Stimulated activated CD4-positive, alpha-beta T cell treated with anti-CD3 and anti-CD28 coated beads, Interleukin-2, amount 100 ng/mL, for 24 hours (primary cell): ENCODE measurements at regions not wholly inside any gene's neighbourhood (a gene's known extent, or its start where the extent isn't known, plus 50 kb on each side); places are given as distances from the start of the nearest gene placed in this dataset.
"Not testable (repeated sequence)": the region's sequence is repeated elsewhere in the genome, so short reads cannot be mapped to it uniquely, and the experiment has no call there.

ENCODE experiments used
- DNase-seq, 2 donors: peaks; one replicate each; pipeline ENCODE4 v3.0.0-alpha.2; 2020

DNA sequence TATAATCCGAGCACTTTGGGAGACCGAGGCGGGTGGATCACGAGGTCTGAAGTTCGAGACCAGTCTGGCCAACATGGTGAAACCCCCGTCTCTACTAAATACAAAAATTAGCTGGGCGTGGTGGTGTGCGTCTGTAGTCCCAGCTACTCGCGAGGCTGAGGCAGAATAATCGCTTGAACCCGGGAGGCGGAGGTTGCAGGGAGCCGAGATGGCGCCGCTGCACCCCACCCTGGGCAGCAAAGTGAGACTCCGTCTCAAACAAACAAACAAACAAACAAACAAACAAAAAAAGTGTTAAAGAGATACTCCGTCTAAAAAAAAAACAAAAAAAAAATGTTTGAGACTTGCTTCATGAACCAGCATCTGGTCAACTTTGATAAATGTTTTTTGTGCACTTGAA lies 753.8 kb downstream of the PCDH17 start:
- not testable (repeated sequence) for DNase-seq

- no peak for DNase-seq
These were observed 766.2 kb downstream of the PCDH17 start for GRCh38 chr13:58397596-58398387.

GRCh38 chr13:58399263-58399662 lies 767.7 kb downstream of the PCDH17 start:
- no peak for DNase-seq

- no peak for DNase-seq
These were observed 775.0 kb downstream of the PCDH17 start for GRCh38 chr13:58406545-58406944.

GRCh38 chr13:58429917-58430316 lies 798.4 kb downstream of the PCDH17 start:
- DNase-seq: no peak

GRCh38 chr13:58434943-58435342 lies 803.4 kb downstream of the PCDH17 start:
- DNase-seq: no peak

- no peak for DNase-seq
These were observed 805.9 kb downstream of the PCDH17 start for GRCh38 chr13:58437427-58437826.

GRCh38 chr13:58446979-58447378 lies 815.4 kb downstream of the PCDH17 start:
- DNase-seq: no peak

DNA sequence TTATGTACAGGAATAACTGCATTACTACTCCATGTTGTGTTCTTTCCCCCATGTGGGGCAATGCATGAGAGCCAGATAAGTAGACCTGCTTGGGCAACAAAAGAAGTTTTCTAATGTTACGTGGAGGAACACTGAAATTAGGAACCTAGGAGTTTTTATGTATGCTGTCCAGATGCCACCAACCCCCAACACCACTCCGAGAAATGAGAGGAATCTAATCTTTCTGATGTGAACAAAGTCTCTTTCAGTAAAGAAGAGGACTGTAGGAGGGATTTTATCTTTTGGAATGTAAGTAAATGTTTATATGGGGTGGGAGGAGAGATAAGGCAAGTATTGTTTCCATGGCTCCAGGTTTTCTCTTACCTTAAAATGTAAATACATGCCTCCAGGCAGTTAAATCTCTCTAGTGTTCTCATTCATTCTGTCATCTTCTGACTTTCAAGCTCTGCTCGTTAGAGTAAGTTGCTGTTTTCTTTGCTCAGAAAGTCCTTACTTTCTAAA lies 820.6 kb downstream of the PCDH17 start:
- no peak for DNase-seq

- DNase-seq: no peak
These were observed 823.5 kb downstream of the PCDH17 start for GRCh38 chr13:58455094-58455493.

DNA sequence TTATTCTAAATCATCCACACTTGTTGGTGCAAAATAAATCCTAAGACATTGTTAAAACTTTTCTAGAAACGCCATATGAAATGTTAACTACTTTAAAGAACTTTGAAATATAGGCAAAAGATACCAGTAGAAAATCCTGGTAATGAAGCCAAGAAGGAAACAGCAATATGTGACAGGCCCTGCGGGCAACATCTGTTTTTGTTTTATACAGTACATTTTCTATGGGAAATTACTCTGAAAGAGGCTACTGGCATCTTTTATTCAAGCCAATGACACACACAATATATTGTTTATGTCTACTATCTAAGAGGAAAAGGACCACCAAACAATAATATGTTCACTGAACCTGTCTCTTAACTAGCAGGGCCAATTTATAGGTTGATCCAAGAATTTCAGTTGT lies 829.7 kb downstream of the PCDH17 start:
- no peak for DNase-seq

GRCh38 chr13:58463841-58464240 lies 832.3 kb downstream of the PCDH17 start:
- DNase-seq: no peak

GRCh38 chr13:58467176-58467575 lies 835.6 kb downstream of the PCDH17 start:
- no peak for DNase-seq

DNA sequence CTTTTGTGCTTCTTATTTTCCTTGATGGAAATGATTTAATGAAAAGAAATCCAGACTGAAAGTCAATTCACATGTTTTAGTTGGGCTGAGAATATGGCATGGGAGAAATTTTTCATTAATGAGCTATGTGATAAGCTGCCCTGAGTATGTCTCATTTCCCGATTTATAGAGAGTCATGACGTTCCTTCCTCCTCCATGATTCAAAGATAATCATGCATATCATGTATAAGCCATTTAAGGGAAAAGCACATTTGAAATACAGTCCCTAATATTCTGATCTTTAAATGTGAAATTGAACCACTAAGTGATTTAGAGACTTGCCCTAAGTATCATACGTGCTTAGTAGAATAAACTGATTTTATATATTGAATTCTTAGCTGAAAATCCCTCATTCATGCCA lies 840.9 kb downstream of the PCDH17 start:
- DNase-seq: no peak

GRCh38 chr13:58474581-58474980 lies 843.0 kb downstream of the PCDH17 start:
- no peak for DNase-seq

DNA sequence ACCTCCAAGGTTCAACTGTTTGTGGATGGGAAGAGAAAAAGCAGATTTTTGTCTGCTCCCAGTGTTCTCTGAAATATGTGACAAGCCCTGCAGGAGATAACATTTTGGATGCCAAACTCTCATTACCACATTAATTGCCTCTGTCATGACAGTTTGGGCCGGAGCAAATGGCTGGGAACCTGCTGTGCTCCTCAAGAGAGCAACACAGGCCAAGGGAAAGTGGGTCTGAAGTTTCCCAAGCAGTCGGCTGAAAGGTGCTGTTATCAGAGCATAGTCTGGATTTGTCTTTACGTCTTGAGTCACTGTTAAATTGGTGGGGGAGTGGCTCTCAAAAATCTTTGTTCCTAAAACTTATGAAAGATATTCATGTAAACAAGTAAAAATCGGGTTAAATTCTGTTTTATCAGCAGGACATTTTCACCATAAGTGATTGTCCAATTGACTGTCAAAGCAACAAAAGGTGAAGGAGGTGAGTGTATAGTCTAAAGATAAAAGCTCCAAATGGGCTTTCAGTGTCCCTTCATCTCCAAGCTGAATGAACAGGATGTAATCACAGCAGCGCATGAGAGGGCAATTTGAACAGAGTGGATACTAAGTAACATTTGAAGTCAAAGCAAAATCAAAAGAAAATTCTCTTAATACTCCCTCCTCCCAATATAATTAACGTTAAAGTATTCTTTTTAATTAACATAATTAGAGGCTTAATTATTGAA lies 844.8 kb downstream of the PCDH17 start:
- no peak for DNase-seq

GRCh38 chr13:58478858-58479257 lies 847.3 kb downstream of the PCDH17 start:
- DNase-seq: no peak

GRCh38 chr13:58480061-58480460 lies 848.5 kb downstream of the PCDH17 start:
- no peak for DNase-seq

DNA sequence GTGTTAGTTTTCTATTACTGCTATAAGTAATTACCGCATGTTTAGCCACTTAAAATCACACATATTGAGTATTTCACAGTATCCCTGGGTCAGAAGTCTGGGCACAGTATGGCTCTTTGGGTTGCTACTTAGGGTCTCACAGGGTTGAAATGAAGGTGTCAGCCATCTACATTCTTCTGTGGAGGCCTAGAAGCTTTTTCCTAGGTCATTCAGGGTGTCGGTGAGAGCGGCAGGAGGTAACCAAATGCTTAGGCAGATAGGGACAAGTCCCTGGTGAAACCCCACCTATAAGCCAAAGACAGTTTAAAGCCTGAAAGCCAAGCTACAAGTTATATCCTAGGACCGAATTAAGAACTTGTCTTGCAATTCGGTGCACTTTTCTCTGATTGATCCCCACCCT lies 856.7 kb downstream of the PCDH17 start:
- DNase-seq: no peak

DNA sequence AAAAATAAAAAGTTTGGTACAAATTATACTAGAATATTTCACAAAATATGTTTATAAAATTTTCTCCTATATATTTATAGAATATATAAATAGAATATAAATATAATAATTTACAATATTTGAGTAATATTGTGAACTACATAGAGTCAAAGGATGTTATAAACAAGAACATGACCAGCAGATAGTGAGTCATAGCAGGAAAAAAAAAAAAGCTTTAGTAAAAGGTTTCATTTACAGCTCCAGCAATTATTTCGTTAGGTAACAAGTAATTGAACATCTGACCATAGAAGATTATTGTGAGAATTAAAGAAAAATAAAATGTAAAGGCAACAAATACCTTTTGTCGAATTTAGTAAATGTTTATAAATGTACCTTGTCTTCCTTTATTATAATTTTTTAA lies 864.1 kb downstream of the PCDH17 start:
- no peak for DNase-seq

DNA sequence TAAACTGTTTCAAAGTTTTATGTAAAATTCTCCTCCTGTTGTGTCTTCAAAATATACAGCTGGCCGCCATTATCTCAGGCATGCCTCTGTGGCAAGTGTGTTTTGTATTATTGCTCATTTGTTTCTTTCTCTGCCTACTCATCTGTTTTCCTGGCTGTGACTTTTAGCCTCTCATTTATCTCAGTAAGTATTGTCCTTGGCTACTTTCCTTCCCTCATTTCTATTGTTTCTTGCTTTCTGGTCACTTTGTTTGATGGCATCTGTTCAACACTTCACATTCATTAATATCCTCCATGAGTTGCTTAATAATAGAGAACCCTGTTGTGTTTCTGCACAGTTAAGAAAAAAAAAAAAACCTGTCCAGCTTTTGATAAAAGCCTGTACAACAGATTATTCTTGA lies 869.4 kb downstream of the PCDH17 start:
- DNase-seq: no peak

DNA sequence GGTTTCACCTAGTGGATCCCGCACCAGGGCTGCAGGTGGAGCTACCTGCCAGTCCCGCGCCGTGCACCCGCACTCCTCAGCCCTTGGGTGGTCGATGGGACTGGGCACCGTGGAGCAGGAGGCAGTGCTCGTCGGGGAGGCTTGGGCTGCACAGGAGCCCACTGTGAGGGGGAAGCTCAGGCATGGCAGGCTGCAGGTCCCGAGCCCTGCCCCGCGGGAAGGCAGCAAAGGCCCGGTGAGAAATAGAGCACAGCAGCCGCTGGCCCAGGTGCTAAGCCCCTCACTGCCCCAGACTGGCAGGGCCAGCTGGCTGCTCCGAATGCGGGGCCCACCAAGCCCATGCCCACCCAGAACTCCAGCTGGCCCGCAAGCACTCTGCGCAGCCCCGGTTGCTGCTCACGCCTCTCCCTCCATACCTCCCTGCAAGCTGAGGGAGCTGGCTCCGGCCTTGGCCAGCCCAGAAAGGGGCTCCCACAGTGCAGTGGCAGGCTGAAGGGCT lies 872.7 kb downstream of the PCDH17 start:
- DNase-seq: not testable (repeated sequence)

DNA sequence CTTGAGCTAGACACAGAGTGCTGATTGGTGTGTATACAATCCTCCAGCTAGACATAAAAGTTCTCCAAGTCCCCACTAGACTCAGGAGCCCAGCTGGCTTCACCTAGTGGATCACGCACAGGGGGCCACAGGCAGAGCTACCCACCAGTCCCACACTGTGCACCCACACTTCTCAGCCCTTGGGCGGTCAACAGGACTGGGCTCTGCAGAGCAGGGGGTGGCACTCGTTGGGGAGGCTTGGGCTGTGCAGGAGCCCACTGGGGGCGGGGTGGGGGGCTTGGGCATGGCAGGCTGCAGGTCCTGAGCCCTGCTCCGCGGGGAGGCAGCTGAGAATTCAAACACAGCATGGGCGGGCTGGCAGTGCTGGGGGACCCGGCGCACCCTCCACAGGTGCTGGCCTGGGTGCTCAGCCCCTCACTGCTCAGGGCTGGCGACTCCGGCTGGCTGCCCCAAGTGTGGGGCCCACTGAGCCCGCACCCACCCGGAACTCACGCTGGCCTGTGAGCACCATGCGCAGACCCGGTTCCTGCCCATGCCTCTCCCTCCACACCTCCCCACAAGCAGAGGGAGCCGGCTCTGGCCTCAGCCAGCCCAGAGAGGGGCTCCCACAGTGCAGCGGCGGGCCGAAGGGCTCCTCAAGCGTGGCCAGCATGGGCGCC lies 873.8 kb downstream of the PCDH17 start:
- not testable (repeated sequence) for DNase-seq

GRCh38 chr13:58528351-58528750 lies 896.8 kb downstream of the PCDH17 start:
- DNase-seq: no peak
